Neuron (in vitro differentiated cells): ENCODE measurements at regions not wholly inside any gene's neighbourhood (a gene's known extent, or its start where the extent isn't known, plus 50 kb on each side); places are given as distances from the start of the nearest gene placed in this dataset.

Experiments used
- H2AFZ ChIP-seq: one replicate; pipeline ENCODE4 v1.6.1; 2013; ENCODE audit warnings: low read depth, mild to moderate bottlenecking, inconsistent platforms, low read length, moderate library complexity
- H3K27me3 ChIP-seq: one replicate; pipeline ENCODE4 v1.6.1; 2013; ENCODE audit warnings: low read length; ENCODE audit not compliant: insufficient read depth
- H3K36me3 ChIP-seq: one replicate; pipeline ENCODE4 v1.6.1; 2013; ENCODE audit warnings: low read length; ENCODE audit not compliant: insufficient read depth
- H3K4me1 ChIP-seq: one replicate; pipeline ENCODE4 v1.6.1; 2013; ENCODE audit warnings: low read length; ENCODE audit not compliant: insufficient read depth
- H3K4me3 ChIP-seq: 2 replicates; pipeline ENCODE4 v1.5.1; 2013; ENCODE audit warnings: mild to moderate bottlenecking, low read length, moderate library complexity
- H3K9me3 ChIP-seq: one replicate; pipeline ENCODE4 v1.6.1; 2013; ENCODE audit warnings: low read length

GRCh38 chr9:19732441-19732951 is 56.3 kb downstream of the SLC24A2 start:
- Histone ChIP-seq H2AFZ (no peak overlapping the region), H3K27me3 (no peaks in the 10 kb centered on the region), H3K9me3 (no peaks in the 10 kb centered on the region), H3K4me3 (no peak overlapping the region), H3K36me3 (no peaks in the 10 kb centered on the region), H3K4me1 (no peaks in the 10 kb centered on the region)

- H2AFZ ChIP-seq, result no peak overlapping the region
- H3K36me3 ChIP-seq, result no peaks in the 10 kb centered on the region
- H3K4me3 ChIP-seq, result no peak overlapping the region
These were observed 60.7 kb downstream of the SLC24A2 start for GRCh38 chr9:19728101-19728500.

GRCh38 chr9:19725970-19726369 is 62.9 kb downstream of the SLC24A2 start:
- Histone ChIP-seq H3K4me1 (no peaks in the 10 kb centered on the region), H3K36me3 (no peaks in the 10 kb centered on the region), H3K4me3 (no peak overlapping the region)

More at GRCh38 chr9:19728101-19728500, 60.7 kb downstream of the SLC24A2 start:
- Histone ChIP-seq H3K4me1 (no peaks in the 10 kb centered on the region), H3K27me3 (no peaks in the 10 kb centered on the region), H3K9me3 (no peaks in the 10 kb centered on the region)

GRCh38 chr9:19720377-19720776 is 68.5 kb downstream of the SLC24A2 start:
- no peaks in the 10 kb centered on the region for H3K27me3 ChIP-seq
- no peak overlapping the region for H2AFZ ChIP-seq
- no peaks in the 10 kb centered on the region for H3K36me3 ChIP-seq
- H3K9me3 ChIP-seq, result no peaks in the 10 kb centered on the region
- H3K4me3 ChIP-seq, result no peak overlapping the region
- H3K4me1 ChIP-seq, result no peaks in the 10 kb centered on the region

More at GRCh38 chr9:19725970-19726369, 62.9 kb downstream of the SLC24A2 start:
- Histone ChIP-seq H2AFZ (no peak overlapping the region), H3K27me3 (no peaks in the 10 kb centered on the region), H3K9me3 (no peaks in the 10 kb centered on the region)

GRCh38 chr9:19703702-19704101 is 85.1 kb downstream of the SLC24A2 start:
- Histone ChIP-seq H2AFZ (no peak overlapping the region), H3K4me3 (no peak overlapping the region), H3K36me3 (no peaks in the 10 kb centered on the region), H3K27me3 (no peaks in the 10 kb centered on the region), H3K9me3 (no peaks in the 10 kb centered on the region), H3K4me1 (no peaks in the 10 kb centered on the region)

GRCh38 chr9:19701991-19702390 is 86.8 kb downstream of the SLC24A2 start:
- H3K36me3 ChIP-seq, result no peaks in the 10 kb centered on the region
- no peak overlapping the region for H2AFZ ChIP-seq
- H3K9me3 ChIP-seq, result no peaks in the 10 kb centered on the region
- no peaks in the 10 kb centered on the region for H3K4me1 ChIP-seq
- no peak overlapping the region for H3K4me3 ChIP-seq
- H3K27me3 ChIP-seq, result no peaks in the 10 kb centered on the region

- Histone ChIP-seq H3K4me1 (no peaks in the 10 kb centered on the region), H3K27me3 (no peaks in the 10 kb centered on the region), H3K4me3 (no peak overlapping the region), H3K36me3 (no peaks in the 10 kb centered on the region), H3K9me3 (no peaks in the 10 kb centered on the region), H2AFZ (no peak overlapping the region)
These were observed 87.6 kb downstream of the SLC24A2 start for GRCh38 chr9:19701274-19701673.

GRCh38 chr9:19700699-19701098 is 88.1 kb downstream of the SLC24A2 start:
- H2AFZ ChIP-seq, result no peak overlapping the region
- H3K9me3 ChIP-seq, result no peaks in the 10 kb centered on the region
- H3K27me3 ChIP-seq, result no peaks in the 10 kb centered on the region
- no peak overlapping the region for H3K4me3 ChIP-seq
- H3K4me1 ChIP-seq, result no peaks in the 10 kb centered on the region
- H3K36me3 ChIP-seq, result no peaks in the 10 kb centered on the region

GRCh38 chr9:19699756-19700155 is 89.1 kb downstream of the SLC24A2 start:
- H3K4me1 ChIP-seq, result no peaks in the 10 kb centered on the region
- H3K36me3 ChIP-seq, result no peaks in the 10 kb centered on the region
- no peaks in the 10 kb centered on the region for H3K9me3 ChIP-seq
- H2AFZ ChIP-seq, result no peak overlapping the region
- no peak overlapping the region for H3K4me3 ChIP-seq
- no peaks in the 10 kb centered on the region for H3K27me3 ChIP-seq

GRCh38 chr9:19698960-19699359 is 89.9 kb downstream of the SLC24A2 start:
- no peaks in the 10 kb centered on the region for H3K9me3 ChIP-seq

GRCh38 chr9:19694601-19695000 is 94.2 kb downstream of the SLC24A2 start:
- H3K36me3 ChIP-seq, result no peaks in the 10 kb centered on the region
- H3K27me3 ChIP-seq, result no peaks in the 10 kb centered on the region
- H3K4me1 ChIP-seq, result no peaks in the 10 kb centered on the region
- no peak overlapping the region for H3K4me3 ChIP-seq
- H3K9me3 ChIP-seq, result no peaks in the 10 kb centered on the region
- H2AFZ ChIP-seq, result no peak overlapping the region

More at GRCh38 chr9:19698960-19699359, 89.9 kb downstream of the SLC24A2 start:
- H3K4me1 ChIP-seq, result no peaks in the 10 kb centered on the region
- H3K36me3 ChIP-seq, result no peaks in the 10 kb centered on the region
- no peak overlapping the region for H3K4me3 ChIP-seq
- no peak overlapping the region for H2AFZ ChIP-seq
- no peaks in the 10 kb centered on the region for H3K27me3 ChIP-seq

- Histone ChIP-seq H3K27me3 (no peaks in the 10 kb centered on the region), H3K36me3 (no peaks in the 10 kb centered on the region), H3K4me3 (no peak overlapping the region), H3K9me3 (no peaks in the 10 kb centered on the region), H2AFZ (no peak overlapping the region), H3K4me1 (no peaks in the 10 kb centered on the region)
These were observed 98.7 kb downstream of the SLC24A2 start for GRCh38 chr9:19690128-19690527.

GRCh38 chr9:19689328-19690101 is 99.3 kb downstream of the SLC24A2 start:
- Histone ChIP-seq H3K27me3 (no peaks in the 10 kb centered on the region), H3K9me3 (no peaks in the 10 kb centered on the region), H3K36me3 (no peaks in the 10 kb centered on the region), H2AFZ (no peak overlapping the region), H3K4me3 (no peak overlapping the region), H3K4me1 (no peaks in the 10 kb centered on the region)

GRCh38 chr9:19683715-19684114 is 105.1 kb downstream of the SLC24A2 start:
- Histone ChIP-seq H3K36me3 (no peaks in the 10 kb centered on the region), H3K4me3 (no peak overlapping the region), H3K4me1 (no peaks in the 10 kb centered on the region), H3K27me3 (no peaks in the 10 kb centered on the region), H2AFZ (no peak overlapping the region), H3K9me3 (no peaks in the 10 kb centered on the region)
